ENCODE measurements at regions not wholly inside any gene's neighbourhood (a gene's known extent, or its start where the extent isn't known, plus 50 kb on each side); places are given as distances from the start of the nearest gene placed in this dataset.

GRCh38 chr3:107931326-107931725, 159.5 kb downstream of the CD47 start (continued):
- TF ChIP-seq CHD7 (IDR thresholded peaks at IDR 0.05; ENCODE audit: insufficient replicate concordance, low read length) (no peak), ATF3 (IDR thresholded peaks at IDR 0.05; ENCODE audit: insufficient read depth, low read depth, low read length) (no peak), RBBP5 (IDR thresholded peaks at IDR 0.05; ENCODE audit: borderline replicate concordance, low read depth, low read length) (no peak), CHD1 (IDR thresholded peaks at IDR 0.05; ENCODE audit: low read depth, low read length) (no peak), SP1 (IDR thresholded peaks at IDR 0.05; ENCODE audit: low read depth, low read length) (no peak), CBX8 (IDR thresholded peaks at IDR 0.05; ENCODE audit: borderline replicate concordance, low read depth, low read length) (no peak), RXRA (IDR thresholded peaks at IDR 0.05; ENCODE audit: insufficient read depth, low read depth, low read length) (no peak), TAF1 (IDR thresholded peaks at IDR 0.05; ENCODE audit: low read depth, low read length) (no peak)
